Hepatocyte (in vitro differentiated cells): ENCODE measurements at regions not wholly inside any gene's neighbourhood (a gene's known extent, or its start where the extent isn't known, plus 50 kb on each side); places are given as distances from the start of the nearest gene placed in this dataset.

ENCODE experiments used
- CTCF ChIP-seq: fragments of 200-600 bp; sonication (generic); IDR thresholded peaks from 2 replicates; pipeline ENCODE4 v1.5.1; 2016; ENCODE audit warnings: antibody characterized with exemption, mild to moderate bottlenecking; ENCODE audit not compliant: poor library complexity
- EZH2 ChIP-seq: fragments of 200-600 bp; sonication (generic); IDR thresholded peaks from 2 replicates; pipeline ENCODE4 v1.6.1; 2016; ENCODE audit warnings: antibody characterized with exemption, mild to moderate bottlenecking, borderline replicate concordance
- EZH2phosphoT487 ChIP-seq: fragments of 200-600 bp; sonication (generic); IDR thresholded peaks from one replicate; pipeline ENCODE4 v1.6.1; 2018; ENCODE audit warnings: antibody characterized with exemption, mild to moderate bottlenecking, low read depth, moderate library complexity; ENCODE audit not compliant: unreplicated experiment, severe bottlenecking

- no peak for TF ChIP-seq CTCF
- TF ChIP-seq EZH2, result no peak
- TF ChIP-seq EZH2phosphoT487, result no peak
Measured at GRCh38 chr11:110919241-110919922, 207.1 kb upstream of the ARHGAP20 start.
